ENCODE measurements at regions not wholly inside any gene's neighbourhood (a gene's known extent, or its start where the extent isn't known, plus 50 kb on each side); places are given as distances from the start of the nearest gene placed in this dataset.
"Not testable (repeated sequence)": the region's sequence is repeated elsewhere in the genome, so short reads cannot be mapped to it uniquely, and the experiment has no call there.

DNA sequence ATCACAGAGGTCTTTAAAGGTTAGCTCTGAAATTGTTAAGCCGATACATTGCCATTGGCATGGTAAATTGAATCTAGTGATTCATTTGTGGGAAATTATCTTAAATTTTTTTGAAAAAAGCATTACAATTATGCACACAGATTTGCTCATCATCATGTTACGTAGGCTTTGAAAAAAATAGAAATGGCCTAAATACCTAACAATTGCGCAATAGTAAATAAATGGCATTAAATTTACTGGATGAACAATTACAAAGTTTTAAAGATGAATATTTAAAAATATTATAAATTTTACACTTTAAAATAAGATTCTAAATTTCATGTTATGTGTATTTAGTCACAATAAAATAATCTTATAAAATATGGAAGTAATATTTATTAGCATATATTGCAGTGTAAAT, 171.3 kb downstream of the RPRM start:
- DNase-seq (ENCODE audit: low read depth): no peak

- DNase-seq (ENCODE audit: low read depth): no peak
Measured at GRCh38 chr2:153299809-153300208, 178.8 kb downstream of the RPRM start.

- DNase-seq (ENCODE audit: low read depth): no peak
Measured at GRCh38 chr2:153299217-153299616, 179.3 kb downstream of the RPRM start.

GRCh38 chr2:153294199-153294786, 184.3 kb downstream of the RPRM start:
- no peak for DNase-seq (ENCODE audit: low read depth)

DNA sequence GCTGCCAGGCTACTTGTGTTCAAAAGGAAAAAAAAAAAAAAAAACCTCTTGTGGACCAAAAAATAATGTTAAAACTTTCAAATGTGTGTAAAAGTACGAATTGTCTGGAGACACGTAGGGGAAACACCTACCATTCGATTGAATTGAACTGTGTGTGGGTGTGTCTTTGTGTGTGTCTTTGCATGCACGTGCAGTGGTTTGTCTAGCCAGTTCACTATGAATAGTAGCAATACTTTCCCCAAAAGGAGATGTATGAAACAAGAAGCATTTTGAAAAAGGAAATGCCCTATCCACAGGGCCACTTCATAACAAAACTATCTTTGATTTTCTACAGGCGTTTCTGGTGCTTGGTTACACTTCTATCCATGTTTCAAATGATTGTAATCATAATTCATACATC, 186.8 kb downstream of the RPRM start:
- DNase-seq (ENCODE audit: low read depth): no peak

- no peak for DNase-seq (ENCODE audit: low read depth)
Measured at GRCh38 chr2:153287109-153287801, 191.3 kb downstream of the RPRM start.

GRCh38 chr2:153268941-153269461, 209.6 kb downstream of the RPRM start:
- no peak for DNase-seq (ENCODE audit: low read depth)

GRCh38 chr2:153256876-153257275, 221.7 kb downstream of the RPRM start:
- not testable (repeated sequence) for DNase-seq (ENCODE audit: low read depth)

DNA sequence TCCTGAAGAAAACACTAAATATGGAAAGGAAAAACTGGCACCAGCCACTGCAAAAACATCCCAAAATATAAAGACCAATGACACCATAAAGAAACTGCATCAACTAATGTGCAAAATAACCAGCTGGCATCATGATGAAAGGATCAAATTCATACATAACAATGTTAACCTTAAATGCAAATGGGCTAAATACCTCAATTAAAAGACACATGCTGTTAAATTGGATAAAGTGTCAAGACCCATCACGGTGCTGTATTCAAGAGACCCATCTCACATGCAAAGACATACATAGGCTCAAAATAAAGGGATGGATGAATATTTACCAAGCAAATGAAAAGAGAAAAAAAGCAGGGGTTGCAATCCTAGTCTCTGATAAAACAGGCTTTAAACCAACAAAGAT, 231.9 kb downstream of the RPRM start:
- not testable (repeated sequence) for DNase-seq (ENCODE audit: low read depth)

DNA sequence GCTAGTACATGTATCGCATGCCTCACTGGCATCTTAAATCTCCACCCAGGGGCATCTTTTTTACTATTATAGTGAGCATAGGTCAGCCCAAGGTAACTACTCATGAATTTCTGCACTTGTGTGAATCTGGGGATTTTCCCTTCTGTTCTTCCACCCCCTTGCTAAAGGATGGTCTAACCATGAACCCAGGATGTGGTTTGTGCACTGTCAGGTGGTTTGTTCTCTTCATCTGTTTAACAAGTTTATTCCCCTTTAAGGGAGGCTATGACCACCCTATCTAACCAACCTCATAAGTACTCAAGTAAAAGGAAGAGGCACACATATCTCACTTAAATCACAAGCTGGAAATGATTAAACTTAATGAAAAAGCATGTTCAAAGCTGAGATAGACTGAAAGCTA, 243.0 kb downstream of the RPRM start:
- no peak for DNase-seq (ENCODE audit: low read depth)

GRCh38 chr2:153232464-153232863, 246.1 kb downstream of the RPRM start:
- DNase-seq (ENCODE audit: low read depth): no peak

DNA sequence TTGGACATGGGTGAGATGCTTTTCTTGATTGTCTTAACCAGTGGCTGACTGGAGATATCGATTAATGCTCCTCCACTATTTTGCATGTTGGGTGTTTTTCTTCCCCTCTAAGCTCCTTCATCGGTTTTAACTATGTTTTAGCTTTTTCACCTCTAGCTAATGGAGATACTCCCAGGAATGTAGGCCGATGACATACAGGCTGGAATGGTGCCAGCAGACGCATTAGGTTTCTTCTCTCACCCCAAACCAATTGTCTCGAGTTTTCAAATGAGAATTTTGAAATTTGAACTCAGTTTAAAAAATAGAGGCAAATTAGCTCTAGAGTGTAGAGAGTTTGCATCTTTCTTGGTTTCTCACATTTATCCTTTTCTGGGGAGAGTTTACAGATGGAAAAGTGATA, 247.6 kb downstream of the RPRM start:
- no peak for DNase-seq (ENCODE audit: low read depth)

DNA sequence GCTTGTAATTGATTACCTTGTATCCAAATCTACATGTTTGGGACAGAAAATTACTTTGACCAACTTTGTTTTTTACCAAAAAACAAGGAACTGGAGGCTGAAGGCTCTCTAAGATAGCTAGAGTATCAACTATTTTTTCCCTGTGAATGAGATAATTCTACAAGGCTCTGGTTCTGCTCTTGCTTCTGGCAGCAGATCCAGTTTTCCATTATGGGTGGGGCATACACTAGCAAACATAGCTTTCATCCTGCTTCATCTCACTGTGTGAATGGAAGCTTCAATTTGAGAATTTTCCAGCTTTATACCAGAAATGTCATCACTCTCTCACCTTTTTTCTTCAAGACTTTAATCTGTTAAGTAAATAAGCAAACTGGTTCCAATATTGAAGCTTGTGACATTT, 249.7 kb downstream of the RPRM start:
- no peak for DNase-seq (ENCODE audit: low read depth)

DNA sequence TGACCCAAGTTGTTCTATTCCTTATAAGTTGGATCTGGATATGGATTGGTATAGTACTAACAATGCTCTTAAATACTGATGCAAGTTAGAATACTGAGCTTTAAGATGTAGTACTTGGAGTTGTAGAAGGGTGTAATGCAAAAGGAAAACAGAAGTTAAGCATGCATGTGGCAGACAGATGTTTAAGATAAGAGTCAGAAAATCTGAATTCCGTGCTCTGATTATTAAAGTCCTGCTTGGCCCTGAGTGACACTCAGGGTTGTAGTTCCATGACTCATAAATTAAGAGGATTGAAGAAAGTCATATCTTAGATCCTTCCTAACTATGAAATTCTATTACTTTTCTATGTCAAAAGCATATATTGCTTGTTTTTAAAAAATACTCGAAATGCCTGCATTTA, 250.6 kb downstream of the RPRM start:
- DNase-seq (ENCODE audit: low read depth): no peak

- DNase-seq (ENCODE audit: low read depth): no peak
Measured at GRCh38 chr2:153222231-153223165, 256.1 kb downstream of the RPRM start.

DNA sequence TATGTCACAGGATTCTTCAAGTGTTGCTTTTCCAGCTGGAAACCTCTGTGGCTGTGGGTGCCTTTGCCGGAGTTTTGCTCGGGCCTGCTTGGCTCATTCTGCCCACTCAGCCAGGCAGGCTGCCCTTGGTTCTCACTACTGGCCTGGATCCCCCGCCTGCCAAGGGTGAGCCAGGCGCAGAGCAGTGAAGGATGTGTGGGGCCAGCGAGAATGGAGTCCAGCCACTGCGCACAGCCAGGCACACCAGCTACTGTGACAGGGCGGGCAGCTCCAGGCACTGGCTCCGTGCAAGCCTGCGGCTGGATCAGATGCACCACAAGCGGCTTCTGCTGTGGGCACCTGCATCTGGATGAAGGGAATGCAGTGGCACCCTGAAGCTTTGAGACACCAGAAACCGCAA, 257.1 kb downstream of the RPRM start:
- no peak for DNase-seq (ENCODE audit: low read depth)

GRCh38 chr2:153221087-153221486, 257.5 kb downstream of the RPRM start:
- no peak for DNase-seq (ENCODE audit: low read depth)

GRCh38 chr2:153218851-153219250, 259.7 kb downstream of the RPRM start:
- DNase-seq (ENCODE audit: low read depth): no peak

- DNase-seq (ENCODE audit: low read depth): no peak
Measured at GRCh38 chr2:153214337-153214736, 264.2 kb downstream of the RPRM start.

DNA sequence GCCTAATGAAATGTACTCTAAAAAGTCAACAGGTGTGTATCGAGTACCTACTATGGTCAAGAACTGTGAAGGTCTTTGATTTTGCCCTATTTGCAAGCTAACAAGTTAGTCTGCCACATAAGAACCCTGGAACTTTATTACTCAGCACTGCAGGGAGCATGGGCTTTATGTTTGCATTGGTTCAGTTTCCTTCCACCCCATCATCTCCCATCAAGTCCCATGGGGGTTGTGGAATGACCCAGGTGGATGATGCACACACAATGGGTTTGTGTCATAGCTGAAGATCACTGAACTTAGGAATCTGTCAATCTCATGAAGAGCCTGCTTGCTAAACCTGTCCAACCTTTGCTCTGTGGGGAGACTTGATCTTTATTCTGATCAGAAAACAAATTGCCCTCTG, 265.5 kb downstream of the RPRM start:
- no peak for DNase-seq (ENCODE audit: low read depth)

DNA sequence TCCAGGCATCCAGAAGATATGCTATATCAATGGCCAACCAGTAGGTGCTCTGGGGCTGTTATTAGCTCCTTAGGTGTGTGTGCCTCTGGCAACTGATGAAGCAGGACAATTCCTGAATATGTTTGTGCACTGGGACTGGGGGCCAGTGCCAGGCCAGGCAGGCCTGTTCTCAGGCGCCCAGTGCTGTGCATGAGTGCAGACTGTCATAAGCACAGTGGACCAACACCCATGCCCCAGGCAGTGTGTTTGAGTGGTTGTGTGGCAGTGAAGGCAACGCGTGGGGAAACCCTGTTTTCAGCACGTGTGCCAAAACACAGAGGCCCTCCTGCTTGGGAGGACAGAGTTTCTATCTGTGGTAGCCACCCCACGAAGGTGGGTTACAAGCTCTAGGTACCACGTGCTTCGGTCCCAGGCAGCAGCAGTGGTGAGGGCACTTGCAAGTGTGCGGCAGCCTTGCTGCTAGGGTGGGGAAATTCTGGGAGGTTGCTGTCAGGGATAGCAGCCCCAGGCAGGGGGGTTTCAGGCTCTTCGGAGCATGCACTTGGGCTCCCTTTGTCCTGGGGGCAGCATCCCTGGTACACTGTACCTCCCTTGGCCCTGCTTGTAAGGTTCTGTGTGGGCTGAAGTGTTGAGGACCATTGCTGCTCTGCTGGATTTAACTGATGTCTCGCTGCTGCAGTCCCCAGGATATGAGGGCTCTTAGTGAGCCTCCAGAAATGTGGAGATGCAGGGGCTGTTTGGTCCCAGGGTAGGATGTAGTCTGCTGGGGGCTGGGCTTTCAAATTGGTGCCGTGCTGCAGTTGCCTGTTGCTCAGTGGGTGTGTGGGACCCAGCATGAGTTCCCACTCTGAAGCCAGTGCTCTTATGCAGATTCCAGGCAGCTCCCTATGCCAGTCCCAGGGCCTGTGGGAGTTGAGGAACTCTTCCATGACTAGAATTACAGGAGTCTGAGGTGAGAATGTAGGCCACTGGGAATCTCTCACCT, 280.9 kb downstream of the RPRM start:
- no peak for DNase-seq (ENCODE audit: low read depth)
